Inflammatory macrophage (primary cell): ENCODE measurements at regions not wholly inside any gene's neighbourhood (a gene's known extent, or its start where the extent isn't known, plus 50 kb on each side); places are given as distances from the start of the nearest gene placed in this dataset.

ENCODE experiments used
- DNase-seq, 2 donors: peaks; one replicate each; pipeline ENCODE4 v3.0.0-alpha.2; 2020 to 2022

- no peak for DNase-seq
Measured at GRCh38 chr13:91277013-91277676, 70.3 kb upstream of the MIR17HG start.

GRCh38 chr13:91278291-91278690, 69.2 kb upstream of the MIR17HG start:
- no peak for DNase-seq

GRCh38 chr13:91278888-91279287, 68.6 kb upstream of the MIR17HG start:
- DNase-seq = peak; percentile 44 to 46

- peak in 1 of 2 donors; percentile 13 for DNase-seq
Measured at GRCh38 chr13:91280801-91281200, 66.7 kb upstream of the MIR17HG start.

GRCh38 chr13:91284335-91284734, 63.2 kb upstream of the MIR17HG start:
- DNase-seq = no peak

GRCh38 chr13:91286317-91286716, 61.2 kb upstream of the MIR17HG start:
- no peak for DNase-seq

GRCh38 chr13:91291078-91291477, 56.4 kb upstream of the MIR17HG start:
- DNase-seq = no peak

GRCh38 chr13:91292630-91293221, 54.8 kb upstream of the MIR17HG start:
- DNase-seq = no peak

- DNase-seq = no peak
Measured at GRCh38 chr13:91295712-91296410, 51.6 kb upstream of the MIR17HG start.

GRCh38 chr13:91297503-91297902, 50.0 kb upstream of the MIR17HG start:
- no peak for DNase-seq
